WERI-Rb-1 (cell line): ENCODE measurements at regions not wholly inside any gene's neighbourhood (a gene's known extent, or its start where the extent isn't known, plus 50 kb on each side); places are given as distances from the start of the nearest gene placed in this dataset.

Source experiments
- DNase-seq: peaks from one replicate; pipeline ENCODE4 v3.0.0-alpha.2; 2020
- H3K27ac ChIP-seq: fragments of 250-450 bp; sonication (Bioruptor Pico); 2 replicates; pipeline ENCODE4 v1.5.1; 2020; ENCODE audit warnings: mild to moderate bottlenecking, moderate library complexity
- H3K27me3 ChIP-seq: fragments of 250-450 bp; sonication (Bioruptor Pico); 2 replicates; pipeline ENCODE4 v1.5.1; 2021; ENCODE audit warnings: mild to moderate bottlenecking, low read depth, moderate library complexity; ENCODE audit not compliant: insufficient read depth, severe bottlenecking
- H3K36me3 ChIP-seq: fragments of 250-450 bp; sonication (Bioruptor Pico); 2 replicates; pipeline ENCODE4 v1.5.1; 2020; ENCODE audit warnings: mild to moderate bottlenecking, moderate library complexity
- H3K4me3 ChIP-seq: 2 replicates; pipeline ENCODE4 v1.5.1; 2011; ENCODE audit warnings: low read depth, mild to moderate bottlenecking, control low read depth, low read length
- H3K9me3 ChIP-seq: fragments of 250-450 bp; sonication (Bioruptor Pico); 2 replicates; pipeline ENCODE4 v1.5.1; 2021; ENCODE audit warnings: mild to moderate bottlenecking, moderate library complexity; ENCODE audit not compliant: severe bottlenecking
- CTCF ChIP-seq: IDR thresholded peaks from 2 replicates; pipeline ENCODE4 v1.5.1; 2011; ENCODE audit warnings: low read depth, mild to moderate bottlenecking, control low read depth, inconsistent platforms, low read length

- Histone ChIP-seq H3K9me3 (no peaks in the 10 kb centered on the region), H3K27me3 (no peaks in the 10 kb centered on the region), H3K27ac (no peak overlapping the region), H3K4me3 (no peak overlapping the region), H3K36me3 (no peaks in the 10 kb centered on the region)
- no peak for DNase-seq
- no peak for TF ChIP-seq CTCF
Observed at GRCh38 chr5:93302711-93303110, 278.3 kb downstream of the NR2F1-AS1 start.

- Histone ChIP-seq H3K9me3 (no peaks in the 10 kb centered on the region), H3K36me3 (no peaks in the 10 kb centered on the region), H3K4me3 (no peak overlapping the region), H3K27ac (no peak overlapping the region), H3K27me3 (no peaks in the 10 kb centered on the region)
- DNase-seq = no peak
- no peak for TF ChIP-seq CTCF
Observed at GRCh38 chr5:93300945-93301344, 280.1 kb downstream of the NR2F1-AS1 start.

GRCh38 chr5:93300309-93300923 lies 280.6 kb downstream of the NR2F1-AS1 start:
- TF ChIP-seq CTCF = no peak
- Histone ChIP-seq H3K27ac (no peak overlapping the region), H3K4me3 (no peak overlapping the region), H3K36me3 (no peaks in the 10 kb centered on the region), H3K27me3 (no peaks in the 10 kb centered on the region), H3K9me3 (no peaks in the 10 kb centered on the region)
- DNase-seq = no peak

GRCh38 chr5:93299681-93300308 lies 281.2 kb downstream of the NR2F1-AS1 start:
- Histone ChIP-seq H3K27me3 (no peaks in the 10 kb centered on the region), H3K4me3 (no peak overlapping the region), H3K36me3 (no peaks in the 10 kb centered on the region), H3K9me3 (no peaks in the 10 kb centered on the region), H3K27ac (no peak overlapping the region)
- no peak for DNase-seq
- TF ChIP-seq CTCF = no peak

GRCh38 chr5:93297116-93297515 lies 283.9 kb downstream of the NR2F1-AS1 start:
- Histone ChIP-seq H3K27me3 (no peaks in the 10 kb centered on the region), H3K36me3 (no peaks in the 10 kb centered on the region), H3K9me3 (no peaks in the 10 kb centered on the region), H3K4me3 (no peak overlapping the region), H3K27ac (no peak overlapping the region)
- TF ChIP-seq CTCF = no peak
- DNase-seq = no peak

GRCh38 chr5:93296338-93296737 lies 284.7 kb downstream of the NR2F1-AS1 start:
- Histone ChIP-seq H3K27ac (no peak overlapping the region), H3K27me3 (no peaks in the 10 kb centered on the region), H3K36me3 (no peaks in the 10 kb centered on the region), H3K9me3 (no peaks in the 10 kb centered on the region), H3K4me3 (no peak overlapping the region)
- no peak for TF ChIP-seq CTCF
- DNase-seq = no peak
